NCI-H510A treated with DMSO at 0.1 percent for 48 hours (cell line): ENCODE measurements at regions not wholly inside any gene's neighbourhood (a gene's known extent, or its start where the extent isn't known, plus 50 kb on each side); places are given as distances from the start of the nearest gene placed in this dataset.
A peak's percentile ranks its signal among the peaks of the same experiment; 100 is the strongest.

Experiments
- DNase-seq: peaks from one replicate; lab custom pipeline; 2025; lab: John Stamatoyannopoulos, UW

DNA sequence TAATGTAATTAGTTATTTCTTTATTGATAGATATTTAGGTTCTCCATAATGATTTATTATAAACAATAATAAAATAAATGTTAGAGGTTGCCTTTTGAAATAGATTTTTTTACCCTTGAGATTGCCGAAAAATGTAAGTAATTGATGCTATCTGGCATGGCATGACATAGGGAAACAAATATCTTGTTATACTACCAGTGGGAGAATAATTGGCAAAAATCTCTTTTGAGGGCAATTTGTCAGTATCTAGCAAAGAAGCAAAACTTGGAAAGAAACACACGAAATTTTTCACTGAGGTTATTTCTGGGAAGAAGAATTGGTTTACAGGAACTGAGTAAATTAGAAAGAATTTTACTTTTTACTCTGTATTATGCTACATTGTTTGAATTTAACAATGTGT, 547.2 kb upstream of the SETBP1 start:
- DNase-seq: no peak

DNA sequence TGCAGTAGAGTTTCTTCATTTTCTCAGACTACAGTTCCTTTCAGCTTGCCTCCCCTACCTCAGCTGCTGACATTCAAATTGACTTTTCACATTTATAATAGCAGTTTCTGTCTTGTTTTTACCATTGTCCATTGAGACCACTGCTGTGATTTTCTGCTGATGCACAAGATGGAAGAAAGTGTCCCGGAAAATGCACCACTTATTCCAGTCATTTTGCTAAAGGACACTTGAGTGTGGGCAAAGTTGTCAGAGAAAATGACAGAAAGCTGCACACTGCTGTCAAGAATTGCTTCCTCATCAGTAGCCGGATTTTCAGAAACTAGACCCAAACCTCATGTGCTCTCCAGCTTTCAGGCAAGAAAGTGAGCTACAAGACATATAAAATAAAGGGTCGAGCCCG, 546.2 kb upstream of the SETBP1 start:
- no peak for DNase-seq

DNA sequence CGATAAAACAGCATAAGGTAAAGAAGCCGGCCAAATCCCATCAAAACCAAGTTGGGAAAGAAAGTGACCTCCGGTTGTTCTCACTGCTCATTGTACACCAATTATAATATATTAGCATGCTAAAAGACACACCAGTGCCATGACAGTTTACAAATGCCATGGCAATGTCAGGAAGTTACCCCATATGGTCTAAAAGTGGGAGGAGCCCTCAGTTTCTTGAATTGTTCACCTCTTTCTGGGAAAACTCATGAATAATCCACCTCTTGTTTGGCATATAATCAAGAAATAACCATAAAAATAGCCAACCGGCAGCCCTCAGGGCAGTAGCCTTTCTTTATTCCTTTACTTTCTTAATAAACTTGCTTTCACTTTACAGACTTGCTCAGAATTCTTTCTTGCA, 544.9 kb upstream of the SETBP1 start:
- DNase-seq: no peak

GRCh38 chr18:44136326-44136725, 544.4 kb upstream of the SETBP1 start:
- DNase-seq: no peak

- DNase-seq: no peak
These were observed 537.6 kb upstream of the SETBP1 start for GRCh38 chr18:44143072-44143471.

- no peak for DNase-seq
These were observed 531.0 kb upstream of the SETBP1 start for GRCh38 chr18:44149706-44150105.

GRCh38 chr18:44153981-44154380, 526.7 kb upstream of the SETBP1 start:
- DNase-seq: no peak

- DNase-seq: no peak
These were observed 524.6 kb upstream of the SETBP1 start for GRCh38 chr18:44156126-44156525.

DNA sequence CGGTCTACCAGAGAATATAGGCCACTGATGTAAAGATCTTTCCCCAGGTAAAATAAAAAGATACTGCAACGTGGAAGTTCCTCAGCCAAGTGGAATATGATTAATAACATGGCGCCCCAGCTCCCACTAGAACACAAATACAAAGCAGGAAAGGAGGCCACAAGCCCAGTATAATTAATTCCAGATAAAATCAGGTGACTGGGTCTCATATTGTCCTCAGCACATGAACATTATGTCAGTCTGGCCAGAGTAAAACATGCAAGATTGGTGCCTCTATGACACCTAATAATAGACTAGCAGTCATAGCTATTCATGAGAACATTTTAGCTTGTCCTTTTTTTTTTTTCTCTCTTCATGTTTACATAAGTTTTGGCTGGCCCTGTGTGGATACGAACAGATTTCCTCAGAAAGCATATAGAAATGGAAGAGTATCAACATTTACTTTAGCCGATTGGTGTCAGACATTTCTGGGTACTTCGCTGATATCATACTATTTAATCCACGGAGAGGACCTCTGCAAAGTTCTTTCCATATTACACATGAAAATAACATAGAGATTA, 523.8 kb upstream of the SETBP1 start:
- no peak for DNase-seq

GRCh38 chr18:44170208-44170880, 510.3 kb upstream of the SETBP1 start:
- DNase-seq: no peak

GRCh38 chr18:44171301-44171700, 509.4 kb upstream of the SETBP1 start:
- no peak for DNase-seq

GRCh38 chr18:44175891-44176290, 504.8 kb upstream of the SETBP1 start:
- DNase-seq: no peak

DNA sequence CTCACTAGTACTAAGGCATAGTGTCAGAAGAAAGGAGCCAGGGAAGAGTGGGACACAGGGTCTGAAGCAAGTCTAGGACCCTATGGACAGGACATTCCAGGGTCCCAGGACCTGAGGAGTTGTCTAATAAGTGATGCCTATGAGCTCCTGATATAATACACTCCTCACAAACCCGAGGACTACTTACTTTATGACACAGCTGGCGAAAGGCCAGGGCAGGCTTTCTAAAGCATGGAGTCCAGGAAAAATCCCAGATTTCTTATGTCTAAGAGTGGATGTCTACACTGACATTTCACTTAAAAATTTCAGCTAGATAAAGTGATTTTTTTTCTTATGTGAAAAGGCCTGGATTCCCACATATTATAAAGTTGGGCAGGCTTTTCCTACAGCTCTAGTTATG, 502.2 kb upstream of the SETBP1 start:
- DNase-seq: no peak

GRCh38 chr18:44179693-44180092, 501.0 kb upstream of the SETBP1 start:
- DNase-seq: no peak

DNA sequence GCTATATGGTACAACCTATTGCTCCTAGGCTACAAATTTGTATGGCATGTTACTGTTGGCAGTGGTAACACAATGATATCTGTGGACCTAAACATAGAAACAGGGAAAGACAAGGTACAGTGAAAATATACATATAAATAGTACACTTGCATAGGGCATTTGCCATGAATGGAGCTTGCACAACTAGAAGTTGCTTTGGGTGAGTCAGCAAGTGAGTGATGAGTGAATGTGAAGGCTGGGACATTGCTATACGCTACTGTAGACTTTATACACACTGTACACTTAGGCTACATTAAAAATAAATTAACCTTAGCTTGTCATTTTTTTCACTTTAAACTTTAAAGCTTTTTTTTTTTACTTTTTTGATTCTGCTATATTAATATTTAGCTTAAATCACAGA, 500.0 kb upstream of the SETBP1 start:
- no peak for DNase-seq

DNA sequence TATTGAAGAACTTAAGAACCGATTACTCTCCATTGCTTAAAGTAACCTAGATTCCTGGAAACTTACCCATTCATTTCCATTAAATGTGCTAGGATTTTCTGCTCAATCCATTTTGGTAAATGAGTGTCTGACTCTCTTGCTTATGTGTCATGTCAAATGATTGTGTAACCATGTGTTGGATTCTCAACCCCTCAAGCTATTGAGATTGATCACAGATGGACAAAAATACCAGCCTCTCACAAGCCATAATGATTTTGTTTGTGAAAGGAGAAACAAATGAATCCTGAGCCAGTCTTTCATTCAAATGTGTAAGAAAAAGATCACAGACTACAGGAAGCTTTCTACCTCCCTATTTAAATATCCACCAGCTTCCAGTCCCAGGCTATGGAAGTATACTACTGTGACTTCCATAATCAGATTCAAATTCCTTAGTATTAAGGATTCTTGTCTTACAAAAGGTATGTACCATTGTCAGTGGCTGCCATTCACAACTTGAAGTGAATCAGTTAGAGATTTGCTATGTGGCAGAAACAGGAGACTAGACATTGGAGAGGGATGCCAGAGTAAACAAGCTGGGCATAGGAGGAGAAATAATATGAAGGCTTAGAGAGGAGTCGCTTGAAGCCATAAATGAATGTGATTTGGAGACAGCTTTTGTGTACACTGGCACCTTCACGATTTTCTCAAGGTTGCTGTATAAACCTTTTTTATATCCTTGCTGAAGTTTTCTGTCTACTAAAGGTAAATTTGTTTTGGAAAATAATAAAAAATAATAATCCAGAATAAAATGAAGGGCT, 498.5 kb upstream of the SETBP1 start:
- DNase-seq: peak; percentile 20

GRCh38 chr18:44186001-44186400, 494.7 kb upstream of the SETBP1 start:
- DNase-seq: no peak

DNA sequence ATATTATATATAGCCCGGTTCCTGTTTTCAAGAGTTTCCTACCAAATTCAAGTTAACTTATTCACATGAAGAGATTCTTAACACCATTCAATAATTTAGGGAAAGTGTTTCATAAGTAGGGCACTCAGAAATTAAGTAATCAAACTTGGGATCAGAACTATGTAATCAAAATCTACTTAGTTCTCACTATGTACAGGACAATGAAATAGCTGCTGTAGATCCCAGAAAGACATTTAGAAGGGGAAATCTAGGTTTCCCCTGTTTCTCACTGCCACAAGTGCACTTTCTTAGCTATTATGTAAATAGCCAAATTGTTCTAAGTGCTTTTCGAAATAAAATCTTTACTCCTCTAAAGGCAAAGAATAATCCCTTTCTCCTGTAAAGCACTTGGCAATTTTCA, 493.6 kb upstream of the SETBP1 start:
- no peak for DNase-seq

DNA sequence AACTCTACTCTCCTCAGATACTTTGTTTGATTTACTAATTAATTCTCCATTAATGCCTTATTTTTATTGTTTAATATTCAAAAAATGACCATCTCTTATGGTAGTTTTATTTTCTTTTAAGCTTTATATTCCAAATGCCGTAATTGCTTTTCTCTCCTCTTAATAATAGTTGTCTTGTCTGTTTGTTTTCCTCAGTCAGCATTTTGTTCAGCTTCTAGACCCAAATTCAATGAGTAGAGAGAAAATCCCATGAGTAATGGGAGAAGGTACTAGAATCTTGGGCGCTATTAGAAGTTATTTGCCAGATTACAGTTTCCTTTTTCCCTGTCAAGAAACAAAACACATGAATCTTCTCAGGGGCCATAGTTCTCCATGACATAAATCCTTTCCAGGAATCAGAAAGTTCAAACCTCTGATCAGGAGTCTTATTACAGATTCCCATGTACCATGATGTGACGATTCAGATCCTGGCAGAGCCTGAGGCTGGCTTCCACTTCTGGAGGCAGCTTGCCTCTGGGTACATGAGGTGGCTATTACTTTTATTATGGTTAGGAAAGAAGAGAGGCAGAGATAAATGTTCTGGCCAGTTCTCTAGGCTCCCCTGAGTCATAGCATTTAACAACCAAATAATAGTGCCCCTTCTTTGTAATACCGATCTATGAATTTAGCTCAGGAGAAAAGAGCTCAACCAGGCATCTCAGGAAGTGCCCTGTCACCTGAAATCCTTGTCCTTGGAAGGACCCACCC, 485.1 kb upstream of the SETBP1 start:
- no peak for DNase-seq

DNA sequence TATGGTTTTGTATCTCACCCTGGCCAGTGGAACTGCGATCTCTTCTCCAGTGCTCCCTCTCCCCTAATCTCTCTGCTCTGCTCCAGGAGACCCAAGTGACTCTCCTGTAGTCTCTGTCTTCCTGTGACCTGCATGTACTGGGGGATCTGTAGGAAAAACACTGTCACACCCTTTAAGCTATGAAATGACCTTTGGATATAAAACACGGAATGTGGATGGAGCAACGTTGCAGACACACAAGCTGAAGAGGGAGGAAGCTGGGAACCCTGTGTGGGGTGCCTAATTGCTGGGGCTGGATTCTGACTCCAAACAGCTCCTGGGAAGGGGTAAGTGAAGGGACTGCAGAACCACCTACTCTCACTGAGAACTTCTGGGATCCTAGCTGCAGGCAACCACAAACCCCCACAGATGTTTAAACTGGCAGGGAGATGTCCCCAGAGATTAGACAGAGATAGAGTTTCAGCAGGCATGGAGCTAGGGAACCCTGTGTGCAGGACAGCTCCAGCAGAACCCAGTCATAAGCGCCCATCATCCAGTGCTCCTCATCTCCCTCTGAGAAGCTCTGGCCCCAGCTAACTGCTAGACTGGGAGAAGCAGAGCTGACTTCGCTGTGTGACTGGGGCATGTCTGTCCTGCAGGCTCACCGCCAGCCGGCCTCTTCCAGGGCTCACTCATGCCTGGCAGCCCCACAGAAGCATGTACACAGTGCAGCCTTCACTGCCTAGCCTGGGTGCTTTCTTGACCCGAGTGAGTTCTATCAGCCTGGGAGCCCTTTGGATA, 482.7 kb upstream of the SETBP1 start:
- no peak for DNase-seq

GRCh38 chr18:44198612-44199284, 481.9 kb upstream of the SETBP1 start:
- DNase-seq: peak; percentile 79
